GM23248 (cell line): ENCODE measurements at regions not wholly inside any gene's neighbourhood (a gene's known extent, or its start where the extent isn't known, plus 50 kb on each side); places are given as distances from the start of the nearest gene placed in this dataset.

ENCODE experiments used
- EZH2 ChIP-seq: fragments of 200-600 bp; sonication (generic); IDR thresholded peaks from 2 replicates; pipeline ENCODE4 v1.6.1; 2018; ENCODE audit warnings: antibody characterized with exemption, mild to moderate bottlenecking; ENCODE audit not compliant: insufficient read depth, poor library complexity, severe bottlenecking
- EZH2phosphoT487 ChIP-seq: fragments of 200-600 bp; sonication (generic); IDR thresholded peaks from 2 replicates; pipeline ENCODE4 v1.6.1; 2018; ENCODE audit warnings: antibody characterized with exemption, moderate library complexity, mild to moderate bottlenecking, low read depth; ENCODE audit not compliant: insufficient read depth

- TF ChIP-seq EZH2 (no peak), EZH2phosphoT487 (no peak)
Measured at GRCh38 chr3:16794257-16794656, 90.5 kb upstream of the PLCL2 start.
